GM19328 (cell line): ENCODE measurements at regions not wholly inside any gene's neighbourhood (a gene's known extent, or its start where the extent isn't known, plus 50 kb on each side); places are given as distances from the start of the nearest gene placed in this dataset.
"Not testable (repeated sequence)": the region's sequence is repeated elsewhere in the genome, so short reads cannot be mapped to it uniquely, and the experiment has no call there.

Source experiments
- ATAC-seq: cut with Tn5 transposase; IDR thresholded peaks from one replicate; pipeline ENCODE4 v1.9.1; 2021; ENCODE audit warnings: mild to moderate bottlenecking, moderate library complexity; ENCODE audit not compliant: unreplicated experiment

DNA sequence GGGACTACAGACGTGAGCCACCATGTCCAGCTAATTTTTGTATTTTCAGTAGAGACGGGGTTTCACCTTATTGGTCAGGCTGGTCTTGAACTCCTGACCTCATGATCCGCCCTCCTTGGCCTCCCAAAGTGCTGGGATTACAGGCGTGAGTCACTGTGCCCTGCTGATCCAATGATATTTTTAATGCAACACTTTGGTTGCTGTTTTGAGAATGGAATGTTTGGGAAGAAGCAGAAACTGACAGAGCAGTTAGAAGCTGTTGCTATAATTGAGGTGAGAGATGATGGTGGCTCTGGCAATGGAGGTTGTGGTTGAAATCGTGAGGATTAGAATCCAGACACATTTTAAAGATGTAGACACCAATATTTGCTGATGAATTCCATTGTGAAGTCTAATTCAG, 1209.9 kb upstream of the GOT2 start:
- not testable (repeated sequence) for ATAC-seq

DNA sequence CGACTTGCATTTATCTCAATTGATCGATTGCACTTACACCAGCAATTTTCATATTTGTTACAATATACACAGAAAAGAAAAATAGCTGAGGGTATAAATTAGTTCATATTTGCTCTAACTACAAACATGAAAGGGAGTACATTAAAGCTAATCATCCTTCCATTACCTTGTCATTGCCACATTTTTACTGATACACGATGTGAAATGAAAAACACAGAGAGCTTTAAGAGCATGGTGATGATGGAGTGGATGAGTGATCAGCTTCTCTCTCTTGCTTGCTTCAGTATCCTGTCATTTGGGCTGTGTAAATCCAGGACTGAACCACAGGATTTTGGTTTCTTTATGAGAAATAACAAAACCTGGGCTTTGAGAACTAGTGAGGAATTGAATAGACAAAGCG, 1207.5 kb upstream of the GOT2 start:
- no peak for ATAC-seq

- ATAC-seq, result no peak
Observed at GRCh38 chr16:59920054-59920453, 1185.9 kb upstream of the GOT2 start.

- no peak for ATAC-seq
Observed at GRCh38 chr16:59913666-59914065, 1179.5 kb upstream of the GOT2 start.

- no peak for ATAC-seq
Observed at GRCh38 chr16:59909262-59909661, 1175.1 kb upstream of the GOT2 start.

- ATAC-seq, result no peak
Observed at GRCh38 chr16:59907611-59908010, 1173.5 kb upstream of the GOT2 start.

- no peak for ATAC-seq
Observed at GRCh38 chr16:59905606-59906005, 1171.5 kb upstream of the GOT2 start.

- ATAC-seq, result no peak
Observed at GRCh38 chr16:59905131-59905530, 1171.0 kb upstream of the GOT2 start.

GRCh38 chr16:59899940-59900339, 1165.8 kb upstream of the GOT2 start:
- ATAC-seq, result no peak

- no peak for ATAC-seq
Observed at GRCh38 chr16:59892376-59892775, 1158.3 kb upstream of the GOT2 start.

DNA sequence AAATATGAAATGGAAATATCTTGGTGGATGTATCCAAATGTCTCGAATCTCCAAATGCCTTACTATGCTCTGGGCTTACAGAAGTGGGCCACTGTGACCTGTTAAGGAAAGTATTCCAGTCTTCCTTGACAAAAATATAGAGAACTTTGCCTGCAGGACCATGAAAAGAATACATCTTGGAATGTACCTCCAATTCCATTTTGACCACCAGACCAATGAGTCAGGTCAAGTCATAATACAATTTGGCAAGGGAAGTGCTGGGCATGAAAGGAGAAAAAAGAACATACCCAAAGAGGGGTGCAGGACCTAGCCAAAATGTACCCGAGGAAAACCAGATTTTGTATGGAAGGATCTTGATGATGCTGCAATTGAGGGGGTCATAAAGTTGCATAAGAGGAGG, 1153.7 kb upstream of the GOT2 start:
- no peak for ATAC-seq

GRCh38 chr16:59886021-59886420, 1151.9 kb upstream of the GOT2 start:
- no peak for ATAC-seq

DNA sequence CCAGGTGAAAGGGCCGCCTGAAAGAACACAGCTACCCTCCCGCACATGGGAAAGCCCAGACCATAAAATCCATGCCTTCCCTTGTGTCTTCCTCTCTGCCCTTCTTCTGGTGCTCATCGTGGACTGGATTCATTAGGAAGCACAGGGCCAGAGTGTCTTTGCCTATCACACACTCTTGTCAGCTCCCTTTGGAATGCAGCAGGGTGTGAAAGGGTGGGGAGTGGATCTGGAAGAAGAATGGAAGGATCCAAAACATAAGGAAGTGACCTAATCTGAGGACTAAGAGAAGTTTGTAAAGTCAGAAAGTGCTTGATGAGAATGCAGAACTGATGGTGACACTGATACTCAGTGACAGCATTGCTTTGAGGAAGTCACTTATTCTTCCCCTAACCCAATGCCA, 1147.3 kb upstream of the GOT2 start:
- ATAC-seq, result no peak

GRCh38 chr16:59880611-59881010, 1146.5 kb upstream of the GOT2 start:
- no peak for ATAC-seq

DNA sequence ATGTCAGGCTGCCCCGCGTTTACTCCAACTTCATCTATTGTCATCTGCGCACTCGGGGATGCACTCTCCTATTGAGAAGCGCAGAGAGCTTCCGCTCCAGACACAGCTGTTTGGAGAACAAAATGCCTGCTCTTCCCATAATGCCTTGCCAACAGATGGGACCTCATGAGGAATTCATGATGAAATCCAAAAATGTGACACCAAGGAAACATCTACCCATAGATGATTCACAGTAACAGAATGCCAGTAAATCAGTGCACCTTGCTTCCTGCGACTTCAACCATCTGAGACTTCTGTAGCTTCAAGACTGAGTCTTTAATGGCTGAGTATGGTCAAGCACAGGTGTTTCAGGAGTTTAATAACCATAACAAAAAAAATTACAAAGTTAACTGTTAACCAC, 1144.9 kb upstream of the GOT2 start:
- ATAC-seq, result no peak

GRCh38 chr16:59878479-59878878, 1144.4 kb upstream of the GOT2 start:
- ATAC-seq, result no peak

GRCh38 chr16:59864981-59865666, 1131.0 kb upstream of the GOT2 start:
- no peak for ATAC-seq

DNA sequence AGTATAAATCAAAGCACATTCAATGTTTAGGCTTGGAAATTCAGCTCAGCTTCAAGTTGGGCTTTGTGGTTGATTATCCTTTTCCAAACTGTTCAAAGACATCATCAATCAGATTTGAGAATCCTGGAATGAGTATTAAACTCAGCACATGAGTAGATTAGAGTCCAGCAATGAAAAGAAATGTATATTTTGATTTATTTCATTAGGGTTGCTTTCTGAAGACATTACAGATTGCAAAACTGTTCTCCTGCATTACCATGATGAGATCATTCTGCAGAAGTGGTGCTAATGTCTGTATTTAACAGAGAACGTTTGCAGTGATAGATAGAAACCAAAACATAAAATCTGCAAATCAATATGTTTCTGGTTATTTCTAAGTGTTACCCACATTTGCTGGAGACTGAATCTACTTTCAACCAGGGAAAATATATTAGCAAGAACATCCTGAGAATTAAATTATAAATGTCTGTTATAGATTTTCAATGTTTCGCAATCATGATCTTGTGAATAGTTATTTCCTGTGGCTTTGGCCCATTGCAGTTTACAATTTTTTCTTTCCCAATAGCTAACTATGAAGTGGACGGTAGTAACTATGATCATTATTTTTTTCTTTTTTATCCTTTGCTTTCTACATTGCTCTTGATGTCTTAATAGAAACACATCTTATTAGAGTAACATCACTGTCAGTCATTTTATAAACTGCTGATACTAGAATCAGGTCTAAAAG, 1125.7 kb upstream of the GOT2 start:
- no peak for ATAC-seq

DNA sequence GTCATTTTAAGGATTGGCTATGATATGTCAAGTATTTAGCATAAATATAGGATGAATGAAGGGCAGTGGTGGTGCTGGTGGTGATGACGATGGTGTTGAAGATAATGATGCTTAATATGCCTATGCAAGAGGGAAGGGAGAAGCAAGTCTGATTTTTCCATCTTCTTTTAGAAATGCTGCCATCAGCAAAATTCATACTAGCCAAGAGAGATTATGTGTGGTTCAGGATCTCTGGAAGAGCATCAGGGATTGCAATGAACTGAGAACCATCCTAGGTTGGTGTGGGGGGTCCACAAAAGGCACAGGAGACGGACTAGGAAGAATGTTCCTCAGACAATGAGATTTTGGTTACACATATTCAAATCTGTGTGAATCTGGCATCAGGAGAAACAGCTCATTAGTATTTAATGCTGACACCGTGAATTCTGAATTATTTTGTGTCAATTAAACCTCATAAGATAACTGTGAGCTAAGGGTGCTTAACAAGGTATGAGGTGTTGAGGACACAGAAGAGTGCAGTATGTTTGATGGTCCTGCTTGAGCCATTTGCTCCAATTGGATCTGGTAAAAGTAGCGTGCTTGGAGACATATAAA, 1120.8 kb upstream of the GOT2 start:
- ATAC-seq, result no peak

GRCh38 chr16:59849716-59850115, 1115.6 kb upstream of the GOT2 start:
- ATAC-seq, result no peak

GRCh38 chr16:59848296-59848695, 1114.2 kb upstream of the GOT2 start:
- no peak for ATAC-seq

DNA sequence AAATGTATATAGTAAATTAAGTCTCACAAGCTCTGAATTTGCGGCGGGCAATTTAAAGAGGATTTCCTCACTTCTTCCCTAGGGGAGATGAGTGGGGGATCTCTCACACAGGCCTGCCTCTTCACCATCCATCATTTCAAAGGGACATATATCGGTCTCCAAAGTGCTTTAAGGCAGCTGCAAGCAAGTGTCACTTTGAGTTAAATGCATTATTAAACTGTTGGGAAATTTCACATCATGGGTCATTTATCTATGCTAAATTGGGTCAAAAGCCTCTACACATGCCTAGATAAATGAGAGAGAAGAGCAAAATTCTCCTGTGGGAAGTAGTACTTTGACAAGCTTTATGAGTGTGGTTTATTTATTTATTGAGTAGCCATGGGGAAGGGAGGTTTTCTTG, 1106.1 kb upstream of the GOT2 start:
- ATAC-seq, result no peak
